H9 (cell line): ENCODE measurements at regions not wholly inside any gene's neighbourhood (a gene's known extent, or its start where the extent isn't known, plus 50 kb on each side); places are given as distances from the start of the nearest gene placed in this dataset.

Experiments
- DNase-seq: peaks from one replicate; pipeline ENCODE4 v3.0.0-alpha.2; 2017
- H2AFZ ChIP-seq: one replicate; pipeline ENCODE4 v1.6.1; 2013; ENCODE audit warnings: mild to moderate bottlenecking, low read length, control low read depth, moderate library complexity
- H2AK5ac ChIP-seq: 2 replicates; pipeline ENCODE4 v1.6.1; 2013; ENCODE audit warnings: low read length, control low read depth, mixed read lengths; ENCODE audit not compliant: insufficient read length
- H2BK120ac ChIP-seq: one replicate; pipeline ENCODE4 v1.6.1; 2013; ENCODE audit warnings: low read depth, mild to moderate bottlenecking, low read length, control low read depth, inconsistent platforms; ENCODE audit not compliant: poor library complexity, severe bottlenecking
- H2BK12ac ChIP-seq: 2 replicates; pipeline ENCODE4 v1.6.1; 2013; ENCODE audit warnings: low read length, control low read depth, mixed read lengths, low read depth; ENCODE audit not compliant: insufficient read length
- H2BK15ac ChIP-seq: 2 replicates; pipeline ENCODE4 v1.6.1; 2013; ENCODE audit warnings: low read depth, low read length, control low read depth
- H2BK20ac ChIP-seq: one replicate; pipeline ENCODE4 v1.6.1; 2013; ENCODE audit warnings: low read depth, mild to moderate bottlenecking, low read length, control low read depth, inconsistent platforms; ENCODE audit not compliant: poor library complexity, severe bottlenecking
- H2BK5ac ChIP-seq: 2 replicates; pipeline ENCODE4 v1.6.1; 2013; ENCODE audit warnings: low read length, control low read depth, mixed read lengths; ENCODE audit not compliant: insufficient read length
- H3K14ac ChIP-seq: 2 replicates; pipeline ENCODE4 v1.6.1; 2013; ENCODE audit warnings: low read length, control low read depth; ENCODE audit not compliant: insufficient read depth
- H3K18ac ChIP-seq: 2 replicates; pipeline ENCODE4 v1.6.1; 2013; ENCODE audit warnings: low read depth, mild to moderate bottlenecking, mixed read lengths, low read length, control low read depth; ENCODE audit not compliant: insufficient read length
- H3K23ac ChIP-seq: 2 replicates; pipeline ENCODE4 v1.6.1; 2013; ENCODE audit warnings: low read length, control low read depth, mixed read lengths, low read depth; ENCODE audit not compliant: insufficient read length
- H3K23me2 ChIP-seq: 2 replicates; pipeline ENCODE4 v1.6.1; 2013; ENCODE audit warnings: low read depth, mild to moderate bottlenecking, mixed read lengths, low read length, control low read depth; ENCODE audit not compliant: insufficient read length, poor library complexity, severe bottlenecking
- H3K27ac ChIP-seq: 2 replicates; pipeline ENCODE4 v1.5.1; 2013; ENCODE audit warnings: low read length, control low read depth, mixed read lengths, low read depth; ENCODE audit not compliant: insufficient read length
- H3K27me3 ChIP-seq: 2 replicates; pipeline ENCODE4 v1.6.1; 2013; ENCODE audit warnings: low read length, control low read depth, inconsistent platforms; ENCODE audit not compliant: insufficient read depth
- H3K4ac ChIP-seq: 2 replicates; pipeline ENCODE4 v1.6.1; 2013; ENCODE audit warnings: low read depth, mild to moderate bottlenecking, control low read depth, inconsistent platforms, low read length, moderate library complexity
- H3K4me1 ChIP-seq: 2 replicates; pipeline ENCODE4 v1.6.1; 2013; ENCODE audit warnings: low read length, control low read depth, inconsistent platforms; ENCODE audit not compliant: insufficient read depth
- H3K4me2 ChIP-seq: 2 replicates; pipeline ENCODE4 v1.6.1; 2013; ENCODE audit warnings: low read length, control low read depth, mixed read lengths; ENCODE audit not compliant: insufficient read length, insufficient read depth
- H3K56ac ChIP-seq: 2 replicates; pipeline ENCODE4 v1.6.1; 2013; ENCODE audit warnings: low read depth, mild to moderate bottlenecking, mixed read lengths, low read length, control low read depth; ENCODE audit not compliant: insufficient read length
- H3K79me1 ChIP-seq: 2 replicates; pipeline ENCODE4 v1.6.1; 2013; ENCODE audit warnings: low read depth, mild to moderate bottlenecking, moderate library complexity, low read length, control low read depth, inconsistent platforms; ENCODE audit not compliant: insufficient read depth, poor library complexity, severe bottlenecking
- H3K79me2 ChIP-seq: 2 replicates; pipeline ENCODE4 v1.6.1; 2013; ENCODE audit warnings: low read length, control low read depth, inconsistent platforms; ENCODE audit not compliant: insufficient read depth
- H3K9ac ChIP-seq: 2 replicates; pipeline ENCODE4 v1.6.1; 2013; ENCODE audit warnings: low read length, control low read depth, mixed read lengths; ENCODE audit not compliant: insufficient read length; ENCODE audit errors: extremely low read depth
- H3K9me3 ChIP-seq: one replicate; pipeline ENCODE4 v1.6.1; 2013; ENCODE audit warnings: low read depth, low read length, inconsistent platforms; ENCODE audit not compliant: control insufficient read depth
- H3T11ph ChIP-seq: one replicate; pipeline ENCODE4 v1.6.1; 2013; ENCODE audit warnings: mild to moderate bottlenecking, low read length, control low read depth, inconsistent platforms
- H4K20me1 ChIP-seq: one replicate; pipeline ENCODE4 v1.6.1; 2013; ENCODE audit not compliant: control insufficient read depth, insufficient read length, insufficient read depth
- H4K5ac ChIP-seq: 2 replicates; pipeline ENCODE4 v1.6.1; 2013; ENCODE audit warnings: low read depth, mild to moderate bottlenecking, mixed read lengths, low read length, control low read depth; ENCODE audit not compliant: insufficient read length
- H4K8ac ChIP-seq: replicated peaks from 2 replicates; pipeline ENCODE4 v1.6.1; 2013; ENCODE audit warnings: low read length, control low read depth, mixed read lengths, low read depth; ENCODE audit not compliant: insufficient read length
- H4K91ac ChIP-seq: 2 replicates; pipeline ENCODE4 v1.6.1; 2013; ENCODE audit warnings: low read depth, mild to moderate bottlenecking, moderate library complexity, mixed read lengths, low read length, control low read depth; ENCODE audit not compliant: insufficient read length
- H3K27ac Mint-ChIP-seq, 3 experiments: 2 replicates in 2 of 3; 3 replicates in 1 of 3; pipeline ENCODE4 v1.8.0; 2020 to 2021; ENCODE audit warnings: mixed read lengths in 3 of 3, mild to moderate bottlenecking in 1 of 3, moderate library complexity in 1 of 3
- H3K27me3 Mint-ChIP-seq: 2 replicates; pipeline ENCODE4 v1.8.0; 2021; ENCODE audit warnings: low read depth, mild to moderate bottlenecking, moderate library complexity, mixed read lengths
- H3K36me3 Mint-ChIP-seq, 3 experiments: 2 replicates in 2 of 3; 3 replicates in 1 of 3; pipeline ENCODE4 v1.8.0; 2020 to 2021; ENCODE audit warnings: low read depth in 3 of 3, mixed read lengths in 3 of 3; ENCODE audit not compliant: insufficient read depth in 1 of 3
- H3K4me1 Mint-ChIP-seq, 2 experiments: 2 replicates each; pipeline ENCODE4 v1.8.0; 2020; ENCODE audit warnings: mixed read lengths in 2 of 2
- H3K4me3 Mint-ChIP-seq, 2 experiments: 2 replicates in 1 of 2; 3 replicates in 1 of 2; pipeline ENCODE4 v1.8.0; 2020 to 2021; ENCODE audit warnings: mild to moderate bottlenecking in 2 of 2, mixed read lengths in 2 of 2, moderate library complexity in 1 of 2
- H3K9me3 Mint-ChIP-seq, 2 experiments: 2 replicates in 1 of 2; 3 replicates in 1 of 2; pipeline ENCODE4 v1.8.0; 2020; ENCODE audit warnings: mild to moderate bottlenecking in 2 of 2, mixed read lengths in 2 of 2, moderate library complexity in 1 of 2
- CTCF ChIP-seq: fragments of 200-600 bp; sonication (generic); conservative IDR thresholded peaks from 3 replicates; pipeline ENCODE4 v1.8.0; 2021; ENCODE audit warnings: antibody characterized with exemption, mild to moderate bottlenecking
- WGBS: extraction: QIAGEN DNeasy Blood & Tissue Kit; methylation state at CpG from one replicate; pipeline ENCODE4 v1.1.7; 2013; ENCODE audit warnings: missing lambda C conversion rate, low lambda C conversion rate, mixed read lengths; ENCODE audit not compliant: insufficient read length; ENCODE audit errors: extremely low coverage; 5-methylcytosine and 5-hydroxymethylcytosine counted together

DNA sequence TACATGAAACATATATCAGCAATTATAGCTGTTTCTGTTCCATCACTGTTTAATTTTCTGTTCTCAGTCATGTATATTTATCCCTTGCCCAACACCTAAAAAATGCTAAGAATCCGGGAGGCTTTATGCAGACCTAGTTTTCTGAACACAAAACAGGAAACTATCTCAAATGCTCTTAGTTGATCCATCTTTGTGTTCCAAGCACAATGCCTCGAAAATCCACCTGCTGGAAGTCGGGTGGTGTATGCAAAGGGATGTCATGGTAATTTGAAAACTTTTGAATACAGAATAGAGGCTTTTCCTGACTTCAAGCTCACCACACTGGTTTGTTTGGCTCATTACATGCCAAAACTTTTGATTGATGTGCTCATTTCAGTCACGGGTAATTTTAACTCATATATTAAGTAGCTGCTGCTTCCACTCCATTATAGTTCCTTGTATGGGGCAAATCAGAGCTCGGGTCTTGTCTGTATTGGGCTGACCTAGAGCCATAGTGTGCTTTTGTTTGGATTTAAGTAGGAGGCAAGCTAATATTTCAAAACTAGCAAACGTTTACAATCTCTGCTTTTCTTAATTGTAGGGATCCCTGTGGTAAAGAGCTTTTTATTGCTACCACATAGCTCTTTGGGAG lies 646.5 kb upstream of the EPHA7 start:
- no peak overlapping the region for H4K5ac ChIP-seq
- no peak overlapping the region for H3K9ac ChIP-seq
- H2BK20ac ChIP-seq, result no peak overlapping the region
- Mint-ChIP-seq H3K4me1 (peaks cover 10 to 22% of the 10 kb centered on the region in 2 experiments), H3K36me3 (no peaks in the 10 kb centered on the region), H3K27ac (no peak overlapping the region; a peak in 1 of 7 replicates), H3K4me3 (no peak overlapping the region), H3K9me3 (no peaks in the 10 kb centered on the region), H3K27me3 (no peaks in the 10 kb centered on the region)
- no peak overlapping the region for H3K56ac ChIP-seq
- no peak overlapping the region for H4K8ac ChIP-seq
- H3T11ph ChIP-seq, result no peak overlapping the region
- no peak overlapping the region for H2BK12ac ChIP-seq
- no peak overlapping the region for H3K14ac ChIP-seq
- H3K79me1 ChIP-seq, result no peaks in the 10 kb centered on the region
- H4K20me1 ChIP-seq, result no peaks in the 10 kb centered on the region
- no CpG with 5 or more reads among the region's 6 CpGs for WGBS
- peak overlapping the region; percentile 10 for H3K4me2 ChIP-seq
- H2AK5ac ChIP-seq, result no peak overlapping the region
- DNase-seq, result no peak
- no peak; the same call in 2 of the 3 replicates for TF ChIP-seq CTCF
- no peak overlapping the region for H2BK120ac ChIP-seq
- H4K91ac ChIP-seq, result no peak overlapping the region
- H3K18ac ChIP-seq, result no peak overlapping the region
- H3K4me1 ChIP-seq, result peaks cover 3% of the 10 kb centered on the region; the same call in 1 of the 2 replicates
- H3K27me3 ChIP-seq, result no peaks in the 10 kb centered on the region
- H3K4ac ChIP-seq, result no peak overlapping the region
- H3K23me2 ChIP-seq, result no peaks in the 10 kb centered on the region
- H3K9me3 ChIP-seq, result no peaks in the 10 kb centered on the region
- H2BK5ac ChIP-seq, result no peak overlapping the region
- H3K27ac ChIP-seq, result no peak overlapping the region
- no peaks in the 10 kb centered on the region for H3K79me2 ChIP-seq
- H2BK15ac ChIP-seq, result no peak overlapping the region
- H2AFZ ChIP-seq, result no peak overlapping the region
- no peak overlapping the region for H3K23ac ChIP-seq
